ENCODE measurements at regions not wholly inside any gene's neighbourhood (a gene's known extent, or its start where the extent isn't known, plus 50 kb on each side); places are given as distances from the start of the nearest gene placed in this dataset.

DNA sequence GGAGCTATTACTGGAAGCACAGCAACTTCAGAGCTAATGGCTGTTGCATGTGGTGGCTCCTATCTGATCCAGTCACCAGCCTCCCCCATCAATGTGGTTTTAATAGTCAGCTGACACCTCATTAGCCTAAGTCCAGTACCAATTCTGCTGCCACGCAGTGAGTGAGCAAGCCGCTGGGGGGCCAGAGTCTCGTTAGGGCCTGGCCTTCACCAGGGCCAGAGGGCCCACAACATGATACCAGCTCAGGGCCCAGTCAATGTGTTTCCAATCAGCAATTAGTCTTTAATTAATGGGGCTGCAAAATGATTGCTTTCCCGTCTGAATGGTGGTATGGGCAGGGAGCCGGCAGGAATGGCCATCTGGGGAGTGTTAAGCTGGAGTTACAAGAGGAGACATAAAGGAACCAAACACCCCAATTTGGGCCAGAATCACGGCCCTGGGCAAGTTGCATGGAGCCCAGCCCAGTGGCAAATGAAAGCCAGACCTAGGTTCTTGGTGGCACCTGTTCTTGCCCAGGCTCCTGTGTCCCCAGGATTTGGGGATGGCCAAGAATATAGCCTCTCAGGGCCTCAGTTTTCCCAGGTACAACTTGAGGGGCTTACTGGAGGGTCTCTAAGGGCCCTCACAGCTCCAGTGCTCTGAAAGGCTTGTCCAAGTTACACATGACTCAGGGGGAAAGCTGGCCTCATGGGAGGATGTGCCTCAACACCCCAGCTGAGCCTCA lies 119.2 kb downstream of the EFNB1 start:
- Histone ChIP-seq H3K9me3 (ENCODE audit: insufficient read depth, low read depth, low read length) (no peaks in the 10 kb centered on the region), H3K4me1 (ENCODE audit: insufficient read depth, low read length) (no peaks in the 10 kb centered on the region), H3K4me3 (ENCODE audit: low read length) (no peak overlapping the region), H3K9ac (ENCODE audit: low read depth, low read length) (no peak overlapping the region), H3K36me3 (ENCODE audit: insufficient read depth, low read depth, low read length) (no peaks in the 10 kb centered on the region), H3K27ac (ENCODE audit: low read length) (no peak overlapping the region), H3K27me3 (ENCODE audit: insufficient read depth, low read length) (no peaks in the 10 kb centered on the region)

- H3K36me3 ChIP-seq (ENCODE audit: insufficient read depth, low read depth, low read length): no peaks in the 10 kb centered on the region
- H3K4me3 ChIP-seq (ENCODE audit: low read length): no peak overlapping the region
- H3K9ac ChIP-seq (ENCODE audit: low read depth, low read length): no peak overlapping the region
- no peaks in the 10 kb centered on the region for H3K4me1 ChIP-seq (ENCODE audit: insufficient read depth, low read length)
- no peaks in the 10 kb centered on the region for H3K9me3 ChIP-seq (ENCODE audit: insufficient read depth, low read depth, low read length)
- no peaks in the 10 kb centered on the region for H3K27me3 ChIP-seq (ENCODE audit: insufficient read depth, low read length)
- H3K27ac ChIP-seq (ENCODE audit: low read length): no peak overlapping the region
These were observed 116.9 kb downstream of the EFNB1 start for GRCh38 chrX:68945603-68946228.

DNA sequence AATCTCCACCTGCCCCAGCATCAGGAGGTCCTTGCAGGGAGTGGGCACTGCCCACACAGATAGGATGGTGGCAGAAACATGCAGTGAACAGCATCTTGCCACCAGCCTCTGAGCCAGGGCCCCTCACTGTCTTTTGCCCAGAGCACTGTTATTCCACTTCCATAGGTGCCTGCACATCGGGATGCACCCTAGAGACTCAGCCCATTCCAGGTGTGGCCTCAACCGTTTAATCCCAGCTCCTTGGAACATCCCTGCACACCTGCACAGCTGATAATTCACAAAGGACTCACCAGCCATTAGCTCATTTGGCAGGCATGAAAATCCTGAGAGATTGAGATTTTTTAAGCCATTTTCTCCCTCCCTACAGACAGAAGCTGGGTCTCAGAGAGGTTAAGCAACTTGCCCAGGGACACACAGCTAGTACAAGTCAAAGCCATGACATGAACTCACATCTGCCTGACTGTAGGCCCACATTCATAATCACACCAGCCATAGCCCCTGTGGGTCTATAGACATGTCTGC lies 116.3 kb downstream of the EFNB1 start:
- Histone ChIP-seq H3K36me3 (ENCODE audit: insufficient read depth, low read depth, low read length) (no peaks in the 10 kb centered on the region), H3K27ac (ENCODE audit: low read length) (no peak overlapping the region), H3K4me1 (ENCODE audit: insufficient read depth, low read length) (no peaks in the 10 kb centered on the region), H3K27me3 (ENCODE audit: insufficient read depth, low read length) (no peaks in the 10 kb centered on the region), H3K9ac (ENCODE audit: low read depth, low read length) (no peak overlapping the region), H3K4me3 (ENCODE audit: low read length) (no peak overlapping the region), H3K9me3 (ENCODE audit: insufficient read depth, low read depth, low read length) (no peaks in the 10 kb centered on the region)

- H3K27me3 ChIP-seq (ENCODE audit: insufficient read depth, low read length): no peaks in the 10 kb centered on the region
- no peak overlapping the region for H3K27ac ChIP-seq (ENCODE audit: low read length)
- H3K4me1 ChIP-seq (ENCODE audit: insufficient read depth, low read length): no peaks in the 10 kb centered on the region
- no peak overlapping the region for H3K4me3 ChIP-seq (ENCODE audit: low read length)
- no peaks in the 10 kb centered on the region for H3K9me3 ChIP-seq (ENCODE audit: insufficient read depth, low read depth, low read length)
- H3K9ac ChIP-seq (ENCODE audit: low read depth, low read length): no peak overlapping the region
- no peaks in the 10 kb centered on the region for H3K36me3 ChIP-seq (ENCODE audit: insufficient read depth, low read depth, low read length)
These were observed 115.4 kb downstream of the EFNB1 start for GRCh38 chrX:68944211-68944610.

DNA sequence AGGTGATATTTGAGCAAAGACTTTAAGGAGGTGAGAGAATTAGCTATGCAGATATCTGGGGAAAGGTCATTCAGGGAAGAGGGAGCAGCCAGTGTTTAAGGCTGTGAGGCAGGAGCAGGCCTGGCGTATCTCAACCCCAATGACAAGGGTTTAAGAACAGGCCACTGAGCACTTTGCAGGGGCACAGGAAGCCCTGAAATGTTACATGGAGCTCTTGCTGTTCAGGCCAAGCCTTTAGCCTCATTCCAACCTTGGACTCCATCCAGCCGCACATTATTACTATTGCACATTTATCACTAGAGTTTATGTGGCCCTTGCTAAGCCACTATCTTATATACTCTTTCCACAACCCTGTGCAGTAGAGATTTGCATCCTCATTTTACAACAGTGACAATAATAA lies 114.0 kb downstream of the EFNB1 start:
- no peaks in the 10 kb centered on the region for H3K9me3 ChIP-seq (ENCODE audit: insufficient read depth, low read depth, low read length)
- H3K27me3 ChIP-seq (ENCODE audit: insufficient read depth, low read length): no peaks in the 10 kb centered on the region
- no peak overlapping the region for H3K27ac ChIP-seq (ENCODE audit: low read length)
- H3K9ac ChIP-seq (ENCODE audit: low read depth, low read length): no peak overlapping the region
- H3K4me3 ChIP-seq (ENCODE audit: low read length): no peak overlapping the region
- H3K4me1 ChIP-seq (ENCODE audit: insufficient read depth, low read length): 0 out of 2 replicates have a peak, but pooled peaks cover 4% of the 10 kb centered on the region
- H3K36me3 ChIP-seq (ENCODE audit: insufficient read depth, low read depth, low read length): no peaks in the 10 kb centered on the region

- no peak overlapping the region for H3K27ac ChIP-seq (ENCODE audit: low read length)
- no peaks in the 10 kb centered on the region for H3K9me3 ChIP-seq (ENCODE audit: insufficient read depth, low read depth, low read length)
- H3K9ac ChIP-seq (ENCODE audit: low read depth, low read length): no peak overlapping the region
- 0 out of 2 replicates have a peak, but pooled peaks cover 4% of the 10 kb centered on the region for H3K4me1 ChIP-seq (ENCODE audit: insufficient read depth, low read length)
- H3K36me3 ChIP-seq (ENCODE audit: insufficient read depth, low read depth, low read length): no peaks in the 10 kb centered on the region
- H3K4me3 ChIP-seq (ENCODE audit: low read length): no peak overlapping the region
- H3K27me3 ChIP-seq (ENCODE audit: insufficient read depth, low read length): no peaks in the 10 kb centered on the region
These were observed 113.3 kb downstream of the EFNB1 start for GRCh38 chrX:68942104-68942503.

DNA sequence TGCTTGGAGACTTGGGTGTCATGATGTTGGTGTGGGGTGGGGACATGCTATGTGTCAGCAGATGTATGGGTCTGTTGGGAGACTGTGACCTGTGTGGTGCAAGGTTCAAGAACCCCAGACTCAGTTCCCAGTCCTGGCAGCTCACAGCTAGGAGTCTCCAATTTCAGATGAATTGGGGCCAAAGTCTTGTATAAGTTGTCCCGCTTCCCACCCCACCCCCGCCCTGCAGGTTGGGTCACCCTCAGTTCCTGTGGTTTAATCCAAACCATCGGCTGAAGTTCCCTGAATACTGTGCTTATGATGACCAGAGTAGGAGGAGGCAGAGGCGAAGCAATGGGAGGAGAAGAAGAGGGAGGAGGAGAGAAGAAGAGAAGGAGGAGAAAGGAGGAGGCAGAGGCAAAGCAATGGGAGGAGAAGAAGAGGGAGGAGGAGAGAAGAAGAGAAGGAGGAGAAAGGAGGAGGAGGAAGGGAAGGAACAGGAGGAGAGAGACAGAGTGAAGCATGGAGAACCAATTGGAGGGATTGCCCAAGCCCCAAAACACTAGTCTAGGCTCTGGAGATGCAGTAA lies 112.6 kb downstream of the EFNB1 start:
- Histone ChIP-seq H3K27me3 (ENCODE audit: insufficient read depth, low read length) (no peaks in the 10 kb centered on the region), H3K27ac (ENCODE audit: low read length) (no peak overlapping the region), H3K9me3 (ENCODE audit: insufficient read depth, low read depth, low read length) (no peaks in the 10 kb centered on the region), H3K36me3 (ENCODE audit: insufficient read depth, low read depth, low read length) (no peaks in the 10 kb centered on the region), H3K4me1 (ENCODE audit: insufficient read depth, low read length) (0 out of 2 replicates have a peak, but pooled peaks cover 4% of the 10 kb centered on the region), H3K9ac (ENCODE audit: low read depth, low read length) (no peak overlapping the region), H3K4me3 (ENCODE audit: low read length) (no peak overlapping the region)

DNA sequence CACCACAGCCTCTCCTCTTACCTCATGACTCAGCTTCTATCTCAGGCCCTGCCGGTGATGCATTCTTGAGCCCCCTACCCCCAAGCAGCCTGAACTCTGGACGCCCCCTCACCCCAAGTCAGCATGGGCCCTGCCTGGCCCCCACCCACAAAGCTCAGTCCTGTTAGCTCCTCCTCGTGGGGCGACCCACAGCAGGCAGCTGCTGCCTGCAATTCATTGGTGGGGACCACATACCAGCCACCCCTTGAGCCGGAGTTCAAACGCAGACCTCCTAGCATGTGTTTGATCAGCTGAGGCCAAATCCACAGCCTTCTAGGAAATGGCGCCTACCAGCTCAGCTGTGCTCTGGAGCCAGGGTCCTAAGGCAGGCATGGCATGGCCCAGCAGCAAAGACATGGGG lies 111.8 kb downstream of the EFNB1 start:
- H3K4me3 ChIP-seq (ENCODE audit: low read length): no peak overlapping the region
- 0 out of 2 replicates have a peak, but pooled peaks cover 4% of the 10 kb centered on the region for H3K4me1 ChIP-seq (ENCODE audit: insufficient read depth, low read length)
- H3K27me3 ChIP-seq (ENCODE audit: insufficient read depth, low read length): no peaks in the 10 kb centered on the region
- H3K27ac ChIP-seq (ENCODE audit: low read length): no peak overlapping the region
- no peak overlapping the region for H3K9ac ChIP-seq (ENCODE audit: low read depth, low read length)
- H3K36me3 ChIP-seq (ENCODE audit: insufficient read depth, low read depth, low read length): no peaks in the 10 kb centered on the region
- no peaks in the 10 kb centered on the region for H3K9me3 ChIP-seq (ENCODE audit: insufficient read depth, low read depth, low read length)

- Histone ChIP-seq H3K4me1 (ENCODE audit: insufficient read depth, low read length) (0 out of 2 replicates have a peak, but pooled peaks cover 4% of the 10 kb centered on the region), H3K27me3 (ENCODE audit: insufficient read depth, low read length) (no peaks in the 10 kb centered on the region), H3K9ac (ENCODE audit: low read depth, low read length) (no peak overlapping the region), H3K4me3 (ENCODE audit: low read length) (no peak overlapping the region), H3K27ac (ENCODE audit: low read length) (no peak overlapping the region), H3K36me3 (ENCODE audit: insufficient read depth, low read depth, low read length) (no peaks in the 10 kb centered on the region), H3K9me3 (ENCODE audit: insufficient read depth, low read depth, low read length) (no peaks in the 10 kb centered on the region)
These were observed 111.0 kb downstream of the EFNB1 start for GRCh38 chrX:68939868-68940267.

DNA sequence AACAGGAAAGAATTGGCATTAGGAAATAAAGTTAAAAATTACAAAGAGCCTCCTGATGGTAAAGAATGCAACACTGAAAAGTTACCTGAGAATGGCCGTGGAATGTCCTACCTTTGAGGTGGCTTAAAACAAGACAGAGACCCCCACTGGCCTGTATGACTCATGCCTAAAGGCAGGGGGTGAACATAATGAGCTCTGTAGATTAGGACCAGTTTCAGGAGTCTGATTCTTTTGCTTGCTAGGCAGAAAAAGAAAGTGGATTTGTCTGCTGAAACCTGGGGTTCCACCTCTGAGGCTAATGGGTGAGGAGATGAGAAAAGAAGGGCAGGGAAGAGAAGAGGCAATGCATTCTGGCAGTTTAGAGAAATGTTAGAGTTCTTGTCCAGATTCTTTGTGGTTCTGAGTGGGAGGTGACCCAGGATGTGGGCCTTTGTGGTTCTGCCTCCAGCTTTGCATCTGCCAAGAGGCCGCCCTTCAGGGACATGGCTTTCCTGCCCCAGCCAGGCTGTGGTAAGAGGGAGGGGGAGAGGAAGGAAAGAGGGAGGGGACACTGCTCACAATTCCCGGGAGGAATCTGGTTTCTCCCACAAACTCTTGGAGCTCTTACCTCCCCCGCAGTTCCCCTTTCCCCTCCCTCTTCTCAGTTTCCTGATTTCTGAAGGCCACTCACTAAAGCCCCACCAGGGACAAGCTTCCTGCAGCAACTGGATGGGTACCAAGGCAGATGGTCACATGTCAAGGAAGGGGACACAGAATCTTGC lies 109.6 kb downstream of the EFNB1 start:
- H3K27me3 ChIP-seq (ENCODE audit: insufficient read depth, low read length): no peaks in the 10 kb centered on the region
- H3K9me3 ChIP-seq (ENCODE audit: insufficient read depth, low read depth, low read length): no peaks in the 10 kb centered on the region
- H3K9ac ChIP-seq (ENCODE audit: low read depth, low read length): no peak overlapping the region
- no peak overlapping the region for H3K27ac ChIP-seq (ENCODE audit: low read length)
- no peak overlapping the region for H3K4me3 ChIP-seq (ENCODE audit: low read length)
- H3K4me1 ChIP-seq (ENCODE audit: insufficient read depth, low read length): 0 out of 2 replicates have a peak, but pooled peaks cover 4% of the 10 kb centered on the region
- no peaks in the 10 kb centered on the region for H3K36me3 ChIP-seq (ENCODE audit: insufficient read depth, low read depth, low read length)

DNA sequence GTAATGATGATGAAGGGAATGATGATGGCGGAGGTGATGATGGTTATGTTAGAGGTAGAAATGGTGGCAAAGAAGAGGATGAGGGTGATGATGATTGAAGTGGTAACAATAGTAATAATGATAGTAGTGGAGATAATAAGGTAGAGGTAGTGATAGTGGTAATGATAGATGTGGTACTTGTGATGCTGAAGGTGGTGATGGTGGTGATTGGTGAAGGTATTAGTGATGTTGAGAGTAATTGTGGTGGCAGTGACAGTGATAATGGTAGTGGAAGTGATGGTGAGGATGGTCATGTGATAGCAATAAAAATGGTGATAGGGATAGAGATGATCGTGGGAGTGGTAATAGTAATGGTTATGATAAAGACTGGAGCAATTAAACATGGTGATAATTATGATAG lies 108.8 kb downstream of the EFNB1 start:
- Histone ChIP-seq H3K36me3 (ENCODE audit: insufficient read depth, low read depth, low read length) (no peaks in the 10 kb centered on the region), H3K27me3 (ENCODE audit: insufficient read depth, low read length) (no peaks in the 10 kb centered on the region), H3K4me3 (ENCODE audit: low read length) (no peak overlapping the region), H3K9ac (ENCODE audit: low read depth, low read length) (no peak overlapping the region), H3K27ac (ENCODE audit: low read length) (no peak overlapping the region), H3K9me3 (ENCODE audit: insufficient read depth, low read depth, low read length) (no peaks in the 10 kb centered on the region), H3K4me1 (ENCODE audit: insufficient read depth, low read length) (0 out of 2 replicates have a peak, but pooled peaks cover 4% of the 10 kb centered on the region)
